Ramos (cell line): ENCODE measurements at regions not wholly inside any gene's neighbourhood (a gene's known extent, or its start where the extent isn't known, plus 50 kb on each side); places are given as distances from the start of the nearest gene placed in this dataset.

Experiments
- in situ Hi-C: fragments of 300-500 bp; cut with MboI; formaldehyde crosslinking; loops from one replicate; pipeline ENCODE4 v1.14.3; 2022; ENCODE audit warnings: low sequenced_read_pairs; ENCODE audit not compliant: unreplicated experiment

DNA sequence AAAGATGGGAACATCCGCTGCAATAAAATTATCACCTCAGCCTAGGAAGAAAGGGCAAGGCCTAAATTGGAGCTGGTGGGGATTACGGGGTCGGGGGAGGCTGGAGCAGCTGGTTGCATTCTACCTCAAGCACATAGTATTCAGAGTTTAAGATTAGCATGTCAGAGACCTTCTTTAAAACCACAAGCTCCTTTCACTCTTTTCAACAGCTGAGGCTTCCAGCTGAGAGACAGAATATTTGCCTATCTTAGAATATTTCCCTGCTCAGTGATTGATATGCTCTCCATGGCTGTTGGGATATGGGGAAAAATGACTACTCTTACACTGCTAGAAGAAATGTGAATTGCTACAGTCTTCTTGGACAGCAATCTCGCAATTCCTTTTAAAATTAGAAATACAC lies 248.6 kb downstream of the TBX15 start:
- in situ Hi-C loops = no loop called here

DNA sequence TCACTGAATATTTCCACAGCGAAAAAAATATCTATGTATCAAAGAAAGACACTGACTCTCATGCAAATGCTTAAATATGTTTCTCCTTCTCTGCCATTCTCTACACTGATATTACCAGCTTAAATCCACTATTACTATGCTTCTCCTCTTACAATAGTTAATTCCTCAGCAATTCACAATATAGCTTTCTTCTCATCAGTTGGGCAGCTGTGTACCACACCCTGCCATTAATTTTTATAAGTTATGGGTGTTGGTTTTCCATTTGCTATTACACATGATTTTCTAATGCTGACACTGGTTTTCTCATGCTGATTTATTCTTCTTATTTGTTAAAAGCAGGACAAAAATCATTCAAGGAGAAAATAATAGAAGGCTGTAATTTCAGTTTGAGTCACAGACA lies 251.8 kb downstream of the TBX15 start:
- in situ Hi-C loops = no loop called here

DNA sequence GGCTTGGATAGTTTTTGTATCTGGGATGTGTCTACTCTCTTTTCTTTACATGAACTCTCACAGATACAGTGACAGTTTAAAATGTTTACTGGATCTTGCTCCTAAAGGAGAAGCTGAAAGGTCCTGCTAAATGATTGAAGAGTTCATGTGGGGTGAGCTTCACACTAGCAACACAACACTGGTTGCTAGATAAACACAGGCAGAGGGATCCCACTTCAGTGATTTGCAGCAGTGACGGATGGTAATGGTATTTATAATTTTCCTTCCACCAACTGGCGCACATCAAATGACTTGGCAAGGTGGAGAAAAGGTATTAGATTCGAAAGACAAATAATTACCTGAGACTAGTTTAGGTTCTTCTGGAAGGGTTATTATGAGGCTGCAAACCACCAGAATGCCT lies 270.2 kb downstream of the TBX15 start:
- in situ Hi-C loops = no loop called here

DNA sequence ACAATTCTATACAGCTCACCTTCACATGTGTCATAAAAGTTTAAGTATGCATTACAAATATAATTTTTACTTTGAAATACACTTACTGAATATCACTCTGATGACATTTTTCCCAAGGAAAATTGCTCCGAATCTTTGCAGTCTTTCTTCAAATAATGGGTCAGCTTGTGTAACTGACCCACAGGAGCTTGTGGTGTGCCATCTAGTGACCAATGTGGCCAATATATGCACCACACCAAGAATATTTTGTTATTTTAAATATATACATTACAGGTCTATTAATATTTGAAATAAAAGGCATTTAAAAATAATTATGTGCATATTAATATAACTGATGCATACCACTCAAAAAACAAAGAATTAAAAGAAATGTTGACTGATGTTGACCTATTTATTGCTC lies 271.4 kb downstream of the TBX15 start:
- in situ Hi-C loops = no loop called here

DNA sequence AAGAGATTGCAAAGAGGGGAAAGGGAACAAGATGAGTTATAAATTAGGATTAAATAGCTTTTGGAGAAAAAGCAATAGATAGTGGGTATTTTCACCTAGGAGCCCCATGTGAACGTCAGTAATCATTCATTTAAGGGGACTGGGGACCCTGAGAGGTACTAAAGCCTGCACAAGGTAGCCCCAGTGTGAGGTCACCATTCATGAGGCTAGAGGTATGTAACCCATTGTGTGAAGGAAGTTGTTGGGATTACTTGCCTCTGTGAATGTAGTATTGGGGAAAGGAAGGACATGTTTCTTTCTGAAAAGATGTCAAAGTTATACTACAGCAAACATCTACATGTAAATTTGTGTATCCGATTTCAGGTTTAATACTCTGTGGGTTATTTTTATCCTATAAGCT lies 276.8 kb downstream of the TBX15 start:
- in situ Hi-C loops = no loop called here

DNA sequence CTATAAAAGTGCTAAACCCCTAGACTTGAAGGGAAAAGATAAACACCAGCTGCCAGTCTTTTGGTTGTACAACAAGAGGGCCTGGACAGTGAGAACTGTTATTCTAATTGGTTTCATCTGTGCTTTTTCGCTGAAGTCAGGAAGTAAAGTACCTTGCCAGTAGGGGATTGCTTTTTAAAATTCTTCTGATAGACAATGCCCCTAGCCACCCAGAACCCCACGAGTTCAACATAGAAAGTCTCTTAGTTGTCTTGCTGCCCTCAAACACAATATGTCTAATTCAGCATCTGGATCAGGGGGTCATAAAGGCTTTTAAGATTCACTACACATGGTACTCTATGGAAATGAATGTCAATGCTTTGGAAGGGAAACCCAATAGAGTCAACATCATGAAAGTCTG lies 289.2 kb downstream of the TBX15 start:
- in situ Hi-C loops = no loop called here

DNA sequence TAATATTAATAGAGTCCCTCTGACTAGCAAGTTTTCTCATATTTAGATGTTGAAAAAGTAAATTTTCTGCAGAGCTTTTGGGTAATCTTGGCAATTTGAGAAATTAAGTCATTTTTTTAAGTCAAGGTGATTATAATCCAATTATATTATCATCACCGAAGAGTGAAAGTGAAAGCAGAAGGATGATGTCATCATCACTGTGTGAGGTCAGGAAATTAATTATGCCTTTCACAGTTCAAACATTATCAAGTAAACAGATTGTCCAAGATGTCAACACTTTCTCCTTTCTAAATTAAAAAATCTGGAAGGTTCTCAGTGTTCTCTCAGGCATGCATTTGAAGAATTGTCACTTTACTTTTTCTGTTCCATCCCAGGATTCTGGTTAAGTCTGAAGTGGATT lies 296.0 kb downstream of the TBX15 start:
- in situ Hi-C loops = no loop called here

DNA sequence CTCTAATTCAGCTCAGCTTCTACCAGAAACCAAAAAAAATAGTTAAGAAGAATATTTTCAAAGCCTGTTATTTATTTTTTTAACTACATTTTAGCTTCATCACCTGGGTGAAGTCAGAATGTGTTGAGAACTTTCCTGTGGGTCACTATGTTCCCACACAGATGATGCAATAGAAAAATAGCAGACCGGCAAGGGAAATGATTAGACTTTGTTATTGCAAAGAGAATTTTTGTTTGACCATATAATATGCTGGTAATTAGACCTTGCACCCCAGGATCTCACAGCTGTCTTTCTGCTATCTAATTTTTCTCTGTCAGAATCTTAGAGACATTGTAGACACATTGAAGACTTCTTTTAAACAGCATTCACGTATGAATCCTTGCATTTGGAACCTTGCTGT lies 299.3 kb downstream of the TBX15 start:
- in situ Hi-C loops = no loop called here

DNA sequence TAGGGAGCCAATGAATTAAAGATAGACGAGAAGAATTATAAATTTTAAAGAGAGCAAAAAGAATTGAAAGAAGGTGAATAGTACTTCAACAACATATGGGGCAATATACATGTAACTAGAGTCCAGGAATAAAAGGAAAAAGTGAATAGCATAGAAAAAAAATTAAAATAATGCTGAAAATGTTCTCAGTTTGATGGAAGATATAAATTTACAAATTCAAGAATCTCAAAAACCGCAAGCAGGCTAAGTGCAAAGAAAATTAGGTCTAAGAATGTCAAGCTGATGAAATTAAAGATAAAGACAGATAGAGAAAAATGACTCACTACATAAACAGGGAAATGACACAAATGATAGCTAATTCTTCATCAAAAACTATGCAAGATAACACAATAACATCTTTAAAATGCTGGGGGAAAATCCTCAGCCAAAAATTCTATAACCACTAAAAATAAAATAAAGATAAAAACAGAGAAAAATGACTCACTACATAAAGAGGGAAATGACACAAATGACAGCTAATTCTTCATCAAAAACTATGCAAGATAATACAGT lies 326.3 kb downstream of the TBX15 start:
- in situ Hi-C loops = no loop called here

DNA sequence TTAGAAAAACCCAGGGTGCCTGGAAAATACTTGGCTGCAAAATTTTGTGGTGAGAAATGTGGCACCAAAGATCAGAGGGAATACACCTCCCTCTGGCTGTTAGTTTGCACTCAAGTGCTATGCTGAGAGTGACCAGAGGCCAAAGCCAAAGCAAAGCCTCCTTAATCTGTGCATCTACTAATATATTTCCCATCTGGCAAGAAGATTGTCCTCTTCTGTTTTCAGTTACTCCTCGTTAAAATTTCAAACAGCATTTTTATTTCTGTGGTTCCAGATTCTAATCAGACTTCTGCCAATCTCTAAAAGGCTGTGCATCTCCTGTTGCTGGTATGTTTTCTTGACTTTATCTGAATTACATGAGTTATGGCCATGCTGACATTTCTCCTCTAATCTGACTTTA lies 327.4 kb downstream of the TBX15 start:
- in situ Hi-C loops = no loop called here

DNA sequence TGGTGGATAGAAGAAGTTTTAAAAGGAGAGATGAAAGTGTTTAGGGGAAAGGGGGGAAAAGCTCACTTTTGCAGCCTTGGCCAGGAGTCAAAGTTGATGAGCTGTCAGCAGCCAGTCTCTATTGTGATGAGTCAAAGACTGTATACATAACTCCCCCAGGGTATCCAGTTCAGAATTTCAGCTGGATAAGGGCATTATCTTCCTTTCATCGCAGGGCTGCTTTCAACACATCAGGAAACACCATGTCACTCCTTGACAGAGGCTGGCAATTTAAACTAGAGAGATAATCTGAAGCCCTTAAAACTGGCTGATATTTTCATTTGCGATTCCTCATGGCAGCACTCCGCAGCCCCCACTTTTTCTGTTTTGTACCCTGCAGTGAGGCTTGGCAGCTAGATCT lies 328.5 kb downstream of the TBX15 start:
- in situ Hi-C loops = no loop called here

DNA sequence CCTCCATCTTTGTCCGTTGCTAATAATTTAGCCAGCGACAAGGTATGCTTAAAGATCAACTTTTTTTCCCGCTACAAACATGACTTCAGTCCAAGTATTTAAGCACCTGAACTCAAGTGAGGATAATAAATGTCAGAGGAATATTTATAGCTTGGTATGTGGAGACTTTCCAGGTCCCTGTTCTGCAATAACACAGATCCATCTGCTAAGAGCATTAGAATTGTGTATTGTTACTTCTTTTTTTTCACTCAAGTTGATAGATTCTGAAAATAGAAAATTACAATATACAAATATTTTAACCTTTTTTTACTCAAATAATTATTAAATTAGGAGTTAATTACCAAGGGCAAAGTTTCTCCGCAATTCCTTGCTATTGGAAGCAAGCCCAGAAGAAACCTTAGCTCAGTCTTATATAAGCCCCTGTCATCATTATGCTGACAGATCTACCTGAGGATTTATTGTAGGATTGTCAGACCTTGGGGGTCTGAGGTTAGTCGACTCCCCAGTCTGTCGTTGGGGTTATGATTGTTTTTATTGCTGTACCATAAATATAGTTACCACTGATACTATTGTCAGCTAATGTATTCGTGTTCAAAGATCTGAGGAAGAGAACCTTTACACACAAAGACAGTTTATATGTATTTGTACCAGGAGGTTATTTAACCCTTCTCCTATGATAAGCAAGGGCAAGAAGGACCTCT lies 337.9 kb downstream of the TBX15 start:
- in situ Hi-C loops = no loop called here

DNA sequence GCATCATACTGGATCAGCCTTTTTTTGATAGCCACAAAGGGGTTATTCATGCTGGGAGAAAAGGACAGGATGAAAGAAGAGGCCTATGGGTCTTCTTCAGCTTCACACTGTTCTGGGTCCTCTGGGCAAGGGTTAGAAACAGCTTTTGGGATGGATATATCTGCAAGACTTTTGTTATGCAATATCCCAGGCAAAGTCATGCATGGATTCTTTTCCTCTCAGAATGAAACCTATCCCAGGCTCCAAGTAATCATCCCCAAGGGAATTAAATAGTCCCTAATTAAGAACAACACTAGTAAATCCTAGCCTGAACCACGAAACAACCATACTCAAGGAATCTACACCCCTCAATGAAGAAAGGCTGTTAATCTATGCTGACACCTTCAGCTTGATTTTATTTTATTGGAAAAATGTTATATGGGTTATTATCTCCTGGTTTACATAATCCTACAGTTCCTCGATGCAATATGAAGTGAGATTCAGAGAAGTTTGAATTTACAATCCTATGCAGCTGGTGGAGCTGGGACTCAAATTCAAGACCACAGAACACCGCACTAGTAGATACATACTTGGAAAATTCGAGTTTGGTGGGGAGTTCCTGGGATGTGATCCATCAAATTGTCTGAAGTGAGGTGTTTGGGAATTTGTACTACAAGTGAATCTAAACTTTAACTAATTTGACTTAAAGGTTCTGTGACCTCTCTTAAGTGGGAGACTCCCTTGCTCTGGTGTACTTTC lies 338.6 kb downstream of the TBX15 start:
- in situ Hi-C loops = no loop called here

DNA sequence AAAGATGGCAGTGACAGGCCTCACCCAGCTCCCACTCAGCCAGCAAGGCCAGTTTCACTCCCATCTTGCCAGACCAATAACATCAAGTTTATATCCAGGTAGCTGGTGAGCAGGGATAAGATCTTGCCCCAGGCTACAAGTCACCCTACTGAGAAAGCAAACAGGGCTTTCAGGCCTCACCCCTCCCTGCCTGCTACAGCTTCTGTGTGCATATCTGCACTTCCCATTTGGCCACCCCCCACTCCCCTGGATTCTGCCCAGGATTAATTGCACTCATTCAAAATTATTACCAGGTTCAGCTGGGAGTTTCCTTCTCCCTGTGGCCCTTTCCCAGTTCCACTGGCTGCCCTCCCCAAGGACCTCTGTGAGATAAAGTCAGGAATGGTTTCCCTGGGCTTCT lies 352.1 kb downstream of the TBX15 start:
- in situ Hi-C loops = no loop called here

DNA sequence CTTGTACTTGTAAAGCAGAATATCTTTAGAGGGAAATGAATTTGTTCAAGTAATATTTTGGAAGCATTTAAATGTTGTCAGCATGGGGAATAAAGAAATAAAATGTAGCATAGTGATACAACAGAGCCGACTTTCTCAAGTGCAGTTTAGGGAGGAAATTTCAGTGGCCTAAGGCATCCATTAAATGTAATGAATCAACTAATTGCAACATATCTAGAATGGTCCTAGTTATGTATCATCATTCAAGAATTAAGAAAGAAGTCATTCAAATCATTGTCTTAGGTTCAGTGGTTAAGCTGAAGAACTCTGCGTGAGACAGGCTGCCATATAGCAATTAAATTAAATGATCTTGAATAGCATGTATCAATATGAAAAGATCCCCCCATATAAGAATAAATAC lies 360.7 kb downstream of the TBX15 start:
- in situ Hi-C loops = no loop called here

DNA sequence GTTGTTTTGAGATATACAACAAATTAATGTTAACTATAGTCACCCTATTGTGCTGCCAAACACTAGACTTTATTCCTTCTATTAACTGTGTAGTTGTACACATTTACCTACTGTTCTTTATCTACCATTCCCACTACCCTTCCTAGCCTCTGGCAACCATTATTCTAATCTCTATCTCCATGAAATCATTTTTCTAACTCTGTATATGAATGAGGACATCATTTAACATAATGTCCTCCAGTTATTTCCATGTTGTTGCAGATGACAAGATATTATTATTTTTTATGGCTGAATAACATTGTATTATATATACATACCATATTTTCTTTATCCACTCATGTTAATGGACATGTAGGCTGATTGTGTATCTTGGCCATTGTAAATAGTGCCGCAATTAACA lies 366.3 kb downstream of the TBX15 start:
- in situ Hi-C loops = no loop called here

DNA sequence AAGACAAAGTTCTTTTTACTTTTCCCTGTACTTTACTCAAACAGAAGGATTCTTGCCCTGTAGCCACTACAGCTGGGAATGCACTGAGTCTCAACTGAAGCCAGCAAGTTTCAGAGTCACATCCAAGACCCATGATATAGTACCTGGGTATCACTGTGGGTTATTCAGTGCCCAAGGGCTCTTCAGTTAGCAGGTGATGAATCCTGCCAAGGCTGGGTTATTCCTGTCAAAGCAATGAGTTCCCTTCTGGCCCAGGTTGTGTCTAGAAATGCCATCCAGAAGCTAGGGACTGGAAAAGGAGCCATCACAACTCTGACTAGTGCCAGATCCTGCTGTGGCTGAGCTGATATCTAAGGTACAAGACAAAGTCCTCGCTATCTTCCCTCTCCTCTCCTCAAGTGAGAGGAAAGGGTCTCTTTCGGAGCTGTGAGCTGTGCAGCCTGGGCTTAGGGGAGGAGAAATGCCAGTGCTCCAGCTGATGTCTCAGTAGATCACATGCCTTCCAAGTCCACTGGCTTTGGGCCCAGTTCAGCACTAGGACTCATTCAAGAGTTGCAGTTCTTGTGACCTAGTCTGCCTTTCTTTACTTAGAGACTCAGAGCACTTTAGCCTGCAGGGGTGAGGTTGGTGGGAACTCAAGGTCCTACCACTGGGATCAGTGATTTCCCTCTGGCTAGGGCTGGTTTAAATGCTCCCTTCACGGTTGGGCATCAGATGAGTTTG lies 369.4 kb downstream of the TBX15 start:
- in situ Hi-C loops = no loop called here

DNA sequence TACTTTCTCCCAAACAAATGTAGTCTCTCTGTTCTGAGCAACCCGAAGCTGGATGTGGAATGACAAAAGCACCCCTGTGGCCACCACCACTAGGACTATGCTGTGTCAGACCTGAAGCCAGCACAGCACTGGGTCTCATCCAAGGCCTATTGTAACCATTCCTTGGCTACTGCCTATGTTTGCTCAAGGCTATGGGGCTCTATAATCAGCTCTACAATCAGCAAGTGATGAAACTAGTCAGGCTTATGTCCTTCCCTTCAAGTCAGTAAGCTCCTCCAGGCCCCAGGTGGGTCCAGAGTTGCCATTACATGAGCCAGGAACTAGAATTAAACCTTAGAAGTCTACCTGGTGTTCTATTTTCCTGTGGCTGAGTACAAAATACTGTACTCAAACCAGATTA lies 370.2 kb downstream of the TBX15 start:
- in situ Hi-C loops = no loop called here

DNA sequence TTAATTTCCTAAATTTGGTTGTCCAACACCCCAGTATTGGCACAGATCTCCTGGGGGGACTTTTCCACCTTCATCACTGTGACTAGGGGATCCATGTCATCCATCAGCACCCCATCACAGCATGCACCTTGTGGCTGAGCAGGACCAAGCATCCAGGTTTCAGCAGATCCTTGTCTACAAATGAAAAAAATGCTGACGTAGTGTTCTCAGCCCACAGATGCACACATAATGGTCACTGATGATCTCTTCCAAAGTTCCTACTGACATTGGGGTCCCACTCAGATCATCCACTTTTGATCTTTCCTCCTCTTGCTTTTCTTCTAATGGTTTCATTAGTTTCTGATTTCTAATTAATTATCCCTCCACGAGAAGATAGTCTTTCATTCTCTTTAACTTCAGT lies 373.1 kb downstream of the TBX15 start:
- in situ Hi-C loops = no loop called here

DNA sequence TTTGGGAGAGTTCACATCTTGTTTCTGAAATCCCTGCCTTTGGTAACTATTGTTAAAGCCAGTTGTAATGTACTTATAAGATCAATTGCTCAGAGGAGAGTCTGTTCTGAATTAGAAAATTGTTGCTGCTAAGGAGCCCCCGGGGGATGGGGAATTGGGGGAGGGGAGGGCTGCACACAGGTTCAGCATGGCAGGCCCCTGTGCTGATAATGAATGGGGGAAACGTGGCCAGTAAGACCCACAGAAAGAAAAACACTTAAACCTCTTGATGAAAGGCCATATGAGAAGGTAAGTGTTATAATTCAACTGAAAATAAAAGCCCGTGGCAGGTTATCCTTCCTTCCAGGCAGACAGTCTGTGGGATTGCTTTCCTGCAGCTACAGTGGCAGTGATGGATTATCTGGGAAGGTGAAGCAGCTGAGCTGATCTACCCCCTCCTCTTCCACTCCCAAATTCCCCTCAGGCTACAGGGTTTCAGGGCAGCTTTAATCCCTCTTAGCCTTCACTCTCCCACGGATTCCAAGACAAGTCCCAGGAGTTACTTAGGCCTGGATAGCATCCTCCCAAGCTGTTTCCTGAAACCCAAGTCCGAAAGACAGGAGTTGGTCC lies 398.8 kb downstream of the TBX15 start:
- in situ Hi-C loops = no loop called here

DNA sequence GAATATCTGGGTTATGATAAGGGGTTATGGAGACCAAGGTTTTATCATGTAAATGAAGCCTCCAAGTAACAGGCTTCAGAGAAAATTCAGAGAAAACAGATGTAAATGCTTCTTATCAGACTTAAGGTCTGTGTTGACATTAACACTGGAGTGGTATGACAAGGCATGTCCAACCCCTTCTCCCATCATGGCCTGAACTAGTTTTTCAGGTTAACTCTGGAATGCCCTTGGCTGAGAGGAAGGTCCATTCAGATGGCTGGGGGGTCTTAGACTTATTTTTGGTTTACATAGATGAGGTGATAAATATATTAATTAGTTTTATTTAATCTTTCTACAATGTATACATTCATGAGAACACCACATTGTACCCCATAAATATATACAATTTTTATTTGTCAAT lies 399.6 kb downstream of the TBX15 start:
- in situ Hi-C loops = no loop called here
